HL-60 (cell line): ENCODE measurements at regions not wholly inside any gene's neighbourhood (a gene's known extent, or its start where the extent isn't known, plus 50 kb on each side); places are given as distances from the start of the nearest gene placed in this dataset.

ENCODE experiments used
- DNase-seq, 2 experiments: peaks; one replicate each; pipeline ENCODE4 v3.0.0-alpha.2; 2010 to 2020; ENCODE audit warnings: low read depth in 1 of 2, low spot score in 1 of 2
- H3K27ac ChIP-seq: fragments of 250-450 bp; sonication (Bioruptor Pico); replicated peaks from 2 replicates; pipeline ENCODE4 v1.5.1; 2020; ENCODE audit warnings: mild to moderate bottlenecking, moderate library complexity
- H3K27me3 ChIP-seq: fragments of 250-450 bp; sonication (Bioruptor Pico); 2 replicates; pipeline ENCODE4 v1.5.1; 2021; ENCODE audit warnings: mild to moderate bottlenecking, moderate library complexity; ENCODE audit not compliant: insufficient read depth, poor library complexity, severe bottlenecking
- H3K4me3 ChIP-seq: replicated peaks from 2 replicates; pipeline ENCODE4 v1.5.1; 2011; ENCODE audit warnings: mild to moderate bottlenecking, control low read depth, low read length; ENCODE audit not compliant: insufficient read depth
- CTCF ChIP-seq: IDR thresholded peaks from one replicate; pipeline ENCODE4 v1.5.1; 2011; ENCODE audit warnings: low read length, control low read depth, inconsistent platforms; ENCODE audit not compliant: insufficient read depth
- GABPA ChIP-seq: IDR thresholded peaks from 2 replicates; pipeline ENCODE4 v1.6.1; 2012; ENCODE audit warnings: low read depth
- POLR2AphosphoS5 ChIP-seq: IDR thresholded peaks from 2 replicates; pipeline ENCODE4 v1.6.1; 2012; ENCODE audit warnings: low read depth
- REST ChIP-seq: IDR thresholded peaks from 2 replicates; pipeline ENCODE4 v1.6.1; 2012; ENCODE audit warnings: low read depth; ENCODE audit not compliant: insufficient replicate concordance
- SPI1 ChIP-seq: IDR thresholded peaks from 2 replicates; pipeline ENCODE4 v1.6.1; 2012; ENCODE audit warnings: low read depth, mild to moderate bottlenecking, borderline replicate concordance

DNA sequence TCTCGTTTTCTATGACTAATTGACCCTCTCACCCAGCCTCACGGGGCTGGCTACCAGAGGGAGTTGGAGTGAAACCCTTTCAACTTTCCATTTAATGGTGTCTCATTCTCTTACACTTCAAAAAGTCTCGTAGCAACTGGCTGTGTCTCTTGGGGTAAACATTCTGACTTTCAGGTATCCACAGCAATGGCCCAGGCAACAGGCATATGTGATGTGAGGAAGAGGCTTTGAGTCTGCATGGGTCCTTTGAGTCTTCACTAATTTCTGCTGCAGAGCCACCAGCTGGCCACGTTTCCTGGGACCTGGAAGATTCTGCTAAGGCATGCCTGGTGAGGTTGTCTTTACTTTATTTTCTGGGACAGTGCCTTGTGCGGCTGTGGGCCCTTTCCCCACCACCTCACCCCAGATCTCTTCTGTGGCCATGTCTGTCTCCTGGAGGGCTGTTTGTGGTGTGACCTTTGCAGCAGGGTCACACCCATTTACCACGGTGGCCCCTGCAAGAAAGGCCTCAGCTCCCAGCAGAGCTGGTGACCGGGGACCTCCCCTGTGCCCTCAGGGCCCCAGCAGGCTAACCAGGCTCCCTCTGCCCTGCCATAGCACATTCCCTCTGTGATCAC, 112.5 kb upstream of the FRG1 start:
- H3K27me3 ChIP-seq: no peaks in the 10 kb centered on the region
- TF ChIP-seq SPI1: no peak
- TF ChIP-seq CTCF: no peak
- no peak for TF ChIP-seq GABPA
- TF ChIP-seq REST: no peak
- no peak for TF ChIP-seq POLR2AphosphoS5

DNA sequence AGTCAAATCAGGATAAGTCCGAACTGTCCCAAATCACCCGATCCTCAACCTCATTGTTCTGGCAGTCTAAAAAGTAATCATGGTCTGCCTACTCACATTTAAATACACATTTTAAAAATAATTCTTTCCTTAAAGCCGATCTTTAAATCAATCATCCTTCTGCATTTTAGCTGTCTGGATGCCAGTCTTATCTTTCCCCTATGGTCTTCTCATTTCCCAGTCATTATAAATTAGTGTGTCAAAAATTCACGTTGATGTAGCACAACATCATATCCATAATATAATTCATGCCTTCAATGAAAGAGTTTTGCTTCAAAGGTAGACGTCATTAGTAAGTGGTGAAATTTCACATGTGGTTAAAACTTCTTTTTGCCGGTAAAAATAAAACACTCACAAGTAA, 108.1 kb upstream of the FRG1 start:
- Histone ChIP-seq H3K4me3 (no peak overlapping the region), H3K27ac (no peak overlapping the region), H3K27me3 (no peaks in the 10 kb centered on the region)
- DNase-seq: no peak
- TF ChIP-seq POLR2AphosphoS5 (no peak), SPI1 (no peak), REST (no peak), CTCF (no peak), GABPA (no peak)

More for the DNA sequence above, 112.5 kb upstream of the FRG1 start:
- no peak overlapping the region for H3K4me3 ChIP-seq
- DNase-seq: no peak
- H3K27ac ChIP-seq: no peak overlapping the region

GRCh38 chr4:189834616-189835015, 106.1 kb upstream of the FRG1 start:
- no peak for TF ChIP-seq SPI1
- no peak for TF ChIP-seq POLR2AphosphoS5
- TF ChIP-seq REST: no peak
- TF ChIP-seq CTCF: no peak
- TF ChIP-seq GABPA: no peak
- Histone ChIP-seq H3K27ac (no peak overlapping the region), H3K4me3 (no peak overlapping the region), H3K27me3 (no peaks in the 10 kb centered on the region)
- no peak for DNase-seq
